HEK293 (cell line): ENCODE measurements at regions not wholly inside any gene's neighbourhood (a gene's known extent, or its start where the extent isn't known, plus 50 kb on each side); places are given as distances from the start of the nearest gene placed in this dataset.

Experiments used
- BCL6B ChIP-seq: fragments of 450-650 bp; formaldehyde crosslinking; IDR thresholded peaks from 2 replicates; pipeline ENCODE4 v1.5.1; 2017; ENCODE audit warnings: missing biosample characterization, missing genetic modification characterization
- CTCF ChIP-seq: fragments of 450-650 bp; formaldehyde crosslinking; IDR thresholded peaks from 2 replicates; pipeline ENCODE4 v1.5.1; 2016; ENCODE audit warnings: missing biosample characterization, missing genetic modification characterization
- HOXD13 ChIP-seq: sonication (generic); formaldehyde crosslinking; IDR thresholded peaks from 2 replicates; pipeline ENCODE4 v1.8.0; 2022; ENCODE audit warnings: missing genetic modification reagents, borderline replicate concordance
- OVOL3 ChIP-seq: fragments of 450-650 bp; formaldehyde crosslinking; IDR thresholded peaks from 2 replicates; pipeline ENCODE4 v1.5.1; 2016; ENCODE audit warnings: missing biosample characterization, missing genetic modification characterization
- PRDM1 ChIP-seq: fragments of 450-650 bp; formaldehyde crosslinking; IDR thresholded peaks from 2 replicates; pipeline ENCODE4; 2016; ENCODE audit warnings: missing biosample characterization, missing genetic modification characterization
- SP7 ChIP-seq: fragments of 450-650 bp; formaldehyde crosslinking; IDR thresholded peaks from 2 replicates; pipeline ENCODE4 v1.5.1; 2016; ENCODE audit warnings: missing biosample characterization, missing genetic modification characterization
- ZBTB7A ChIP-seq: fragments of 450-650 bp; formaldehyde crosslinking; IDR thresholded peaks from 2 replicates; pipeline ENCODE4 v1.5.1; 2016; ENCODE audit warnings: low read depth, missing biosample characterization, missing genetic modification characterization
- ZNF24 ChIP-seq: fragments of 450-650 bp; formaldehyde crosslinking; IDR thresholded peaks from 2 replicates; pipeline ENCODE4 v1.5.1; 2016; ENCODE audit warnings: missing biosample characterization, missing genetic modification characterization
- ZNF416 ChIP-seq: fragments of 450-650 bp; formaldehyde crosslinking; IDR thresholded peaks from 2 replicates; pipeline ENCODE4 v1.5.1; 2016; ENCODE audit warnings: missing biosample characterization, missing genetic modification characterization
- ZNF560 ChIP-seq: fragments of 450-650 bp; formaldehyde crosslinking; IDR thresholded peaks from 2 replicates; pipeline ENCODE4 v1.5.1; 2017; ENCODE audit warnings: missing biosample characterization, missing genetic modification characterization, borderline replicate concordance
- ZNF561 ChIP-seq: fragments of 450-650 bp; IDR thresholded peaks from 2 replicates; pipeline ENCODE4 v1.5.1; 2018; ENCODE audit warnings: missing biosample characterization, missing genetic modification characterization, borderline replicate concordance

DNA sequence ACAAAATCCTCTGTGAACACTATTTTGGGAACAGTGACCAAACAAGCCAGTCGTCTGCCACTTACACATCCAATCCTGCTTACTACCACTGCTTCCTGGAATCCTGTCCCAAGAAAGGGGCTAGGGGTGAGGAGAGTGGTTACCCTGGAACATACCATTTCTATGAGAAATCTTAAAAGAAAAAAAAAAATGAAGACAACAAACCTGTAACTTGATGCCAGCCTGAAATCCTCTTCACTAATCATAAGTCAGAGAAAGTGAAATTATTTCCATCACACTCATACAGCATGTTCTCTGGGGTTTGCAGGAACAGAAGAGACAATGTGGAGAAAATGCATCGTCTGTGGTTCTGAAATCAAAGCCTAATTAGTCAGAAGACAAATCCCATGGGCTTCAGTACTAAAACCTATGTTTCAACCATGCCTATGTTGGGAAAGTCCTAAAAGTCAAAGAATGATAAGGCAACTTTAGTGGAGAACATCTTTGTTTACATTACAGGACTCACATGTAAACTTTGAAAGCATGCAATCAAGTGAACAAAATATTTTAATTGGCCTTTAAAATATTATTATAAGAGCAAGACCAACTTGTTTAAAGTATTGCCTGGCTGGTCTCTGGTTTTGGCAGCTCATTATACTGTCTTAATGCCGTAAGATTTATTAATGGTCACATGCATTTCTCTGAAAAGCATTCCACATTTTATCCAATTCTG lies 220.7 kb downstream of the LTN1 start:
- no peak for TF ChIP-seq ZNF24
- TF ChIP-seq CTCF = no peak
- TF ChIP-seq PRDM1 (tag by site-specific recombination) = no peak
- TF ChIP-seq OVOL3 = no peak
- TF ChIP-seq ZNF416 = no peak
- TF ChIP-seq SP7 = no peak
- TF ChIP-seq ZBTB7A (tag by site-specific recombination) = no peak
- TF ChIP-seq HOXD13 (CRISPR knock-in tag) = no peak
- no peak for TF ChIP-seq ZNF560 (tag by site-specific recombination)
- no peak for TF ChIP-seq ZNF561 (tag by site-specific recombination)
- no peak for TF ChIP-seq BCL6B
